HEK293T (cell line): ENCODE measurements at regions not wholly inside any gene's neighbourhood (a gene's known extent, or its start where the extent isn't known, plus 50 kb on each side); places are given as distances from the start of the nearest gene placed in this dataset.

Source experiments
- BHLHE40 ChIP-seq: fragments of 450-650 bp; IDR thresholded peaks from 2 replicates; pipeline ENCODE4 v1.6.1; 2016; ENCODE audit warnings: mild to moderate bottlenecking, moderate library complexity, borderline replicate concordance
- ELF4 ChIP-seq: fragments of 450-650 bp; IDR thresholded peaks from 2 replicates; pipeline ENCODE4 v1.6.1; 2017; ENCODE audit warnings: antibody characterized with exemption
- FOXA1 ChIP-seq: fragments of 450-650 bp; IDR thresholded peaks from 2 replicates; pipeline ENCODE4 v1.6.1; 2016; ENCODE audit warnings: mild to moderate bottlenecking
- FOXM1 ChIP-seq: fragments of 450-650 bp; IDR thresholded peaks from 2 replicates; pipeline ENCODE4 v1.6.1; 2017; ENCODE audit warnings: mild to moderate bottlenecking, borderline replicate concordance
- HDGF ChIP-seq: fragments of 450-650 bp; IDR thresholded peaks from 2 replicates; pipeline ENCODE4 v1.6.1; 2017; ENCODE audit warnings: antibody characterized with exemption, borderline replicate concordance
- NFRKB ChIP-seq: fragments of 450-650 bp; IDR thresholded peaks from 2 replicates; pipeline ENCODE4 v1.6.1; 2016; ENCODE audit warnings: mild to moderate bottlenecking, moderate library complexity
- SP1 ChIP-seq: fragments of 450-650 bp; IDR thresholded peaks from 2 replicates; pipeline ENCODE4 v1.6.1; 2017
- TARDBP ChIP-seq: fragments of 450-650 bp; IDR thresholded peaks from 2 replicates; pipeline ENCODE4 v1.6.1; 2016
- ZNF384 ChIP-seq: fragments of 450-650 bp; IDR thresholded peaks from 2 replicates; pipeline ENCODE4 v1.6.1; 2016

DNA sequence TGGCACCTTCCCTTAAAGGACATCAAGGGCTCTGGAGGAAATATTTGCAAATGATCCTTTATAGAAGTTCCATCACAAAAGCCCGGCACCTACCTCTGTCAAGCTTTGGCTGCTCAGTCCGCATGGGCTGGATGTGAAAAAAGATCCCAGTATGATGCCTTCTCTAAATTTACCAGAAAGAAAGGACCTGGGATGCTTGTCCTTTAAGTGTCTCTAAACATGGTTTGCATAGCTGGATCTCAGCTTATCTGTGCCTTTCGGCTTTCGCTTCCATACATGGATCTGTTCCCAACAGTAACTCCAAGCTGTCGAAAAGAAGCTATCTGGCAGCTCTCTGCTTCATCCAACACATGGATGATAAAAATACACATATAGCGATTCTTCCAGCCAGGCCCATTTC is 60.4 kb upstream of the SLC8A1 start:
- TF ChIP-seq SP1 (no peak), TARDBP (no peak), FOXA1 (no peak), NFRKB (no peak), ZNF384 (no peak), ELF4 (no peak), FOXM1 (no peak), BHLHE40 (no peak), HDGF (no peak)
